Putamen (tissue), 1 donor: ENCODE measurements at regions not wholly inside any gene's neighbourhood (a gene's known extent, or its start where the extent isn't known, plus 50 kb on each side); places are given as distances from the start of the nearest gene placed in this dataset.

ENCODE experiments used
- DNase-seq: peaks from one replicate; pipeline ENCODE4 v3.0.0-alpha.2; 2016; ENCODE audit warnings: low spot score

DNA sequence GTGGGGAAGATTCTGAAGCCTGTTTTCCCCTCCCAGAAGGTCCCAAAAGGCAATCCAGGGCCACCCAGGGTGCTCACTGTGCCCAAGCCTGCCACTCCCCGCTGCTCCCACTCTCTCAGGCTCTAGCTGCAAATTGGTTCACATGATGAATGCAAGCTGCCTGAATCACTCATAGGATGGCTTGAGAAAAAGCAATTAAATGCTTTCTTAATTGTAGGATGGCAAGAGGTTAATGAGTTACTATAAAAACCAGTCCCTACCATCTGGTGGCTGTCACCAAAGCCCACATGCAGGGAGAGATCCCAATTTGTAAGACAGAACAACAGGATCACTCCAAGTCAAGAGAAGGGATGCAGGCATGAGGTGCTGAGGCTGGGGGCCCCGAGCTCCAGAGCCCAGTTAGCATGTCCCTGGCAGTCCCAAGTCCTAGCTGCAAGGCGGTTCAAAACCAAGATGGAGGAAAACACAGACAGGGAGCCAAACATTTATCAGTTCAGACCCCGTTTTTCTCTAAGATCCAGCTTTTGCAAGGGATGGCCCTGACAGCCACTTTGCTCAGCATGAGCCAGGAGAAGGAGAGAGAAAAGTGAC lies 207.1 kb downstream of the UACA start:
- DNase-seq = no peak

DNA sequence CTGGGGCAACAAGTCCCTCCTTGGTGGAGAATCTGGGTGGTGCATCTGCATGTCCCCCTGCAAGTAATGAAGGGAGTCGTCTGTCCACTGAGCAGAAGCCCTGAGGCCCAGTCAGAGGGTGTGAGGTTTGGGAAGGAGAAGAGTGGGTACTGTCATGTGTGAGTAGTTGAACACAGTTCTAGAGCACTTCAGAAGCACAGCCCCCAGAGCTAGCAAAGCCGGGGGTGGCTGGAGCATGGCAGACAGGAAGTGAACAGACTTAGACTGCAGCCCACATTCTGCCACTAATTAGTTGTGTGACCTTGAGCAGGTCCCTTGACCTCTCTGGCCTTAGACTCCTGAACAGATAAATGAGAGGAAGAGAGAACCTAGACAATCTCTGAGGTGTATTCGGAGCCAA lies 207.6 kb downstream of the UACA start:
- DNase-seq = no peak

DNA sequence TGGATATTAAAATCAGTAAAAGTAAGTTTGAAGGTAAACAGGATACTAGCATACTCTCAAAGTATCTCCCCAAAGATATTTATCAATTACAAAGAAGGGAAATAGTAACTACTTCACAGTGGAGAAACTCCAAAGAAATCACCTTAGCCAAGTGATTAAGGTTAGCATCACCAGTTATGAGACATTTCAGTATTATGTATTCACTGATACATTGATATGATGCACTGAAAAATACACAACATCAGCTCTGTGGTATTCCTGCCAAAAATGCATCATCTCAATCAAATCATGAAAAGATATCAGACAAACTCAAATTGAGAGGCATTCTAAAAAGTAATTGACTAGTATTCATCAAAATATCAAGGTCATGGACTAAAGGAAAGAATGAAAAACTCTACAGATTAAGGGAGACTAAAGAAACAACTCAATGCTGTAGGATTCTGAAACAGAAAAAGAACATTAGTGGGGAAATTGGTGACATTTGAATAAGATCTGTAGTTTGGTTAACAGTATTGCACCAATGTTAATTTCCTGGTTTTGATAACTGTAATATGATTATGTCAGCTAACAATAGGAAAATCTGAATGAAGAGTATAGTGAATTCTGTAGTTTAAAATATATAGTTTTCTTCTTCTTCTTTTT lies 215.4 kb downstream of the UACA start:
- DNase-seq = no peak

DNA sequence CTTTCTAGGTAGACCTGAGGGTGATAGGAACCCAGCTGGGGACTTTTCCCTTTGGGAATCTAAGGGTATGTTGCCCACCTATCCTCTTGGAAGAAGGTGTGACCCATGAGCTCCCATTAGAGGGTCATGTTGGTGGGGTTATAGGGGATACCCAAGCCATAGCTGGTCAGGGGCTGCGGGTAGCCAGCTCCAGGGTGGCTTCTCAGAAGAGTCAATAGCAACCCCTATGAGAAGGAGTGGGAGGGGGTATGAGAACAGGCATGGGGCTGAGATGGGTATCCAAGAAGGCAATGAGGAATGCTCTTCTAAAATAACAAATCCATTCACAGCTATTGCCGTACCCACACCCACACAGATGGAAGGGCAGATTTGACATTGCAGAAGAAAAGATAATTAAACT lies 217.8 kb downstream of the UACA start:
- DNase-seq = no peak

DNA sequence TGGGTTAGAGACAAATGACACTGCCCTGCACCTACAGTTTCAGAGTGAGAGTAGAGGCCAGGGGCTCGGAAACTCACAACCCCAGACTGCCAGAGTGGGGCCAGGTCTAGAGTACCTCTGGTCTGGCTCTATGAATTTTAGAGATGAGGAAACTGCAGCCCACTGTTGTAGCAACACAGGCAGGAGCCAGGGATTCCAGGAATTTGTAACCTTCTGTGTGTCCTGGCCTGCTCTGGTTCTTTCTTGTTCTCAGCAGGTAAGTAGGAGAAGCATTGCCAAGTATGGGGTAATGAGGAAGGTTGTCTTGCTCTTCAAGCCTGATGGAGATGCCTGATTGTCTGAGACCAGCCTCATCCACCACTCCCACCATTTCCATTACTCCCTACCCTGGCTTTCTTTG lies 221.8 kb downstream of the UACA start:
- no peak for DNase-seq

DNA sequence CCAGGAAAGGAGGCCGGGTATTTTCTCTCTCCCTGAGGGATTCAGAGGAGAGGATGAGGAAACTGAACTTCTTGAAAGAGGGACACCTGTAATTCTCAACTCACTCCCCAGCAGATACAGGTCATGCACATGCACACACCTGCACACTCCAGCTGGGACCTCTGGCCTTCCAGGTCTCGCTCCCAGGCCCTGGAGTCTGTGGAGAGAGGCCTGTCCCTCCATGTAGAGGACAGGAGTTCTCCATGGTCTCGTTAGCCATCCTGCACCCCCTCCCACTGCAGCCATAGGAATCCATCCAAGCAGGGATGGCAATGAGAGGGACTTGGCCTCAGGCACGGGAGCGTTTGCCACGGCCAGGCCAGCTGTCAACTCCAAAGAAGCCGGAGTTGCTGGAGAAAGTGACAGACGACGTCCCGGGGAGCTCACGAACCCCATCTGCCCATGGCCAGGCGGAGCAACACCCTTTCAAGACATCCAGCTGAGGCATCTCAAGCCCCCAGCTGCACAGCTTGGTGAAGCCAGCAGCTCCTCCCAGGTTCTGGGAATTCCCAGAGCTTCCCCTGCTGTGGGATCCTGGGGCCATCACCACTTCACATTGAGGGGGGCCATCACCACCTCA lies 223.3 kb downstream of the UACA start:
- no peak for DNase-seq

DNA sequence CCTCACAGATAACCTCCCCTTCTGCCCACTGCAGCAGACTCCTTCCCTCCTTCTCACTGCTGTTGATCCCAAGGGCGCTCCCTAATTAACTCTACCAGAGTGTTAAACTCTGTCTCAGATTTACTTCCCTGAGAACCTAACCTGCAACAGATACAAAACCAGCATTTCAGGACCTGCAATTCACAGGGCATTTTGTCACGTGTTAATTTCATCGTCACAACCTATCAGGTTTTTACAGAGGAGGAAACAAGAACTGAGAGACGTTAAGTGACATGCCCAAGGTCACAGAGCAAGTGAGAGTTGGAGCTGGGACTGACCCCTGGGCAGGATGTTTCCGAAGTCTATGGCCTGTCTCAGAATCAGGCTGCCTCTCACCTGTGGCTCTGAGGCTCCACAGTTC lies 223.9 kb downstream of the UACA start:
- DNase-seq = no peak

DNA sequence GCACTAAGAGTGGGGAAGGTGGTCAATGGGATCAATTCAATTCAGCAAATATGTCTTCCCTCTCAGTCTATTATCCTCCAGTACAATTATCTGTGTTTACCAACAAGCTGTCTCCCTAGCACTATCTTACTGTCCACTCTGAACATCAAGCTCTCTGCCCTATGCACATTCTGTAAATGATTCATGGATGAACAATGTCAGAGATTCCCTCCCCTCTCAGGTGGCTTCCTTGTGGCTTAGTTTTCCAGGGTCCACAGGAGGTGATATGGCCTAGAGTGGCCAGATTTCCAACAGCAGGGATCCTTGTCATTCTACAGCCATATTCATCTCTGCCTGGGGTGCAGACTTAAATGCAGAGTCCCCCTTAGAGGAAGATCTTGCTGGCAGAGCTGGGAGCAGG lies 225.1 kb downstream of the UACA start:
- DNase-seq = no peak

DNA sequence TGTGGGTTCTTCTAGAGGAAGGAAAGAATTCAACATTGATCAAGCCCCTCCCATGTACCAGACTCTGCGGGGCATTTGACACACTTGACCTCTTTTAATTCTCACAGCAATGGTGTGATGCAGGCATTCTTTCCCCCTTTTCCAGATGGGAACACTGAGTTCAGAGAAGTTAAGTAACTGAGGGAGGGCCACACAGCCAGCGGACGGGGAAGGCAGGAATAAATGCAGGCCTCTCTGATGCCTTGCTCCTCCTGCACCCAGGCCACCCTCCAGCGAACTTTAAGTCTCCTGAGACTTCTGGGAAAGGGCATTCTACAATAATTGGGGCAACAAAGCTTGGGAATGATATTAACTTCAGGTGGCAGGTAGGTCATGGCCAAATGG lies 227.4 kb downstream of the UACA start:
- no peak for DNase-seq

DNA sequence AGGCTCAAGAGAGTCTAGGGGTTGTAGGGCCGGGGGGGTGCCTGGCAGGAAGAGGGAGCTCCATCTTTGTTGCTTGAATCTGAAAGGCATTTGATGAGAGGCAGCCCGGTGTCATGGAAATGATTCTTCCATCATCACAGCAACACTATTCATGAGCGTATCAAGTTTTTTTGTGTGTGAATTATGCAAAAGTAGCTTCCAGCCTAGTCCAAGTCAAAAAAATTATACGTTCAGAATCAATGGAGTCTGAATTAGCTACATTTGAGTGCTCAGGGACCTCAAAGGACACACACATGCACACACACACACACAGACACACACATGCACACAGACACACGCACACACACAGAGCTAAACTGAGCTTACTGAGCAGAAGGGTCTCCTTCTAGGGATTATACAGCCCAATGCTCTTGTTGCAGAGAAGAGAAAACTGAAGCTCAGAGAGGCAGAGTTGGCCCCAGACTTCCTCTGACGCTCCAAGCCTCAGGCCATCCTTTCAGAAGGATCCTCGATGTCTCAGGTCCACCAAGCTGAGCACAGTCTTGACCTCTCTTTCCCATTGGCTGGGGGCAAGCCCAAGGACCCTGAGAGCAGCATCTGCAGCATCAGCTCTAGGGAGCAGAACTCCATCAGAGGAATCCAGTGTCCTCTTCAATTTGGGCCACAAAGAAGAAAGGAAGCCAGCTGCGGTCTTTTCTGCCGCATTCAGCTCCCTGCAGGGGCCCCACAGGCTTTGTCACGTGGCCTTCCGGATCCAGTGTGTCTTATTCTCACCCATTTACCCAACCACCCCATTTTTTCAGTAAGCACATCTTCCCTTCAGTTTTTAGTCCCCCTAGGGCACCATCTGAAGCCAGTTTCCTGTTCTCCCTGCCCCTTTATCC lies 228.0 kb downstream of the UACA start:
- no peak for DNase-seq

DNA sequence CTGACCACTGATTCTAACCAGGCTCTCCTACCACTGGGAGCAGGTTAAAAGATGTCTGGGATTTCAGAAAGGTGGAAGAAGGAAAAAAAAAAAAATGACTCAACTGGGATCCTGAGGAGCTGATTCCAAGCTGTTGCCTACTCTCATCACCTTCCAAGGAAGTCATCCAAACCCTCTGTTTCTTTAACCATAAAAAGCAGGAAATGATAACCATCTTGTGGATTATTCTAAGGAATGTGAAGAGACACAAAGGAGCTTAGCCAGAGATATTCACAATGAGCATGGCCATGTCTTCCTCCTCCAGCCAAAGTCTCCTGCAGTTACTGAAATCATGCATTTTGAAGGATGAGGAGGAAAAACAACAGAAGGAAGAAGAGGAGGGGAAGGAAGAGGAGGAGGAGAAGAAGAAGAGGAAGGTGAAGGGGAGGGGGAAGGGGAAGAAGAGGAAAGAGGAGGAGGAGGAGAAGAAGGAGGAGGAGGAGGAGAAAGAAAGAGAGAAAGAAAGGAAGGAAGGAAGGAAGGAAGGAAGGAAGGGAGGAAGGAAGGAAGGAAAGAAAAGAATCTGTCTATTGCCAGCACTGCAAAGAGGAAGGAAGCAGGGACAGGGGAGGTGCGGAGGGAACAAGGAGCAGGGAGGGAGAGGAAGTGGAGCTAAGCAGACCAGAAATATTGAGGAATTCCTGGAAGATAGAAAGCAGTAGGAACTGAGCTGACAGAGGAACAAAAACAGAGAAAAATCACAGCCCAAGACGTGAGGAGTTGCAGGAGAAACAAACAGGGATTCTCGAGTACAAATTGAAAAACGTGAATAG lies 229.2 kb downstream of the UACA start:
- DNase-seq = no peak

DNA sequence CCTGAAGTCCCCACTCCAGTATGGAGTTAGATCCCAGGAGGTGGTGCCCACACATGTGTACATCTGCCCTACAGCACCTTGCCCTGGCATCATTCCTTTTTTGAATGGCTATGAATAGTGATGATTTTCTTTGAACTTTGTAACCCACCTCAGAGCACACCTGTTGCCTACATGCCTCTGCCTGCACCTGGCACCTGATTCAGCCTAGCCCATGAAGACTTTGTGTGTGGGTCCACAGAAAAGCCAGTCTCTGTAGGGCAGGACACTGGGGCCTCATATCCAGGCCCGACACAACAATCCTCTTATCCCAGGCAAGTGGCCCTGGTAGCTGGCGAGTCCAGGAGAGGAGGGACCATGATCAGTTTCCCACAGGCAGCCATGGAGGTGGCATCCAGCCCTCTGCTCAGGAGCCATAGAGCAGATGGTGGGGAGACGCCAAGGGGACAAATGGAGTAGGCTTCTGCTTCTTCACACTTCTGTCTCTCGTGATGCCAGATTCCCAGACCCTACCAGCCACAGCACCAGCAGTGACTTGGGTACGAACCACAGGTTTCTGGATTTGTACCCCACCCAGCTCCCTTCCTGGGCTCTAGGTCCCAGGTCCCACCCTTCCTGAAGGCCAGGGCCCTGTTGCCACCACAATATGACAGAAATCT lies 230.7 kb downstream of the UACA start:
- no peak for DNase-seq

DNA sequence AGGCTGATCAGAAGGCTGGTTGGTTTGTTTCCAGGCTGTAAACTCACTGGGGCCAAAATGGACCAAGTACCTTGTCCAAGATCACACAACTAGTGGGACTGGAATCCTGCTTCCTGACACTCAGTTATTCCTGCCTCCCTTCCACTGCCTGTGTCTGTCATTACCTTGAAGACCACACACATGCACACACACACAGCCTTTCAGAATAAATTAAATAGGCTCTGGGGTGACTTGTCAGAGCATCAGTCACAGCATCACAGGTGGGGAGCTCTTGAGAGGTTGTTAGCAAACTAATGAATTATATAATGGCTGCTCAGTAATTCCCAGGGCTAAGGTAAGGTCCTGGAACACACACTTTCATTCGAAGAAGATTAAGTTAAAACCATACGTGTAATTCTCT lies 231.8 kb downstream of the UACA start:
- DNase-seq = no peak

DNA sequence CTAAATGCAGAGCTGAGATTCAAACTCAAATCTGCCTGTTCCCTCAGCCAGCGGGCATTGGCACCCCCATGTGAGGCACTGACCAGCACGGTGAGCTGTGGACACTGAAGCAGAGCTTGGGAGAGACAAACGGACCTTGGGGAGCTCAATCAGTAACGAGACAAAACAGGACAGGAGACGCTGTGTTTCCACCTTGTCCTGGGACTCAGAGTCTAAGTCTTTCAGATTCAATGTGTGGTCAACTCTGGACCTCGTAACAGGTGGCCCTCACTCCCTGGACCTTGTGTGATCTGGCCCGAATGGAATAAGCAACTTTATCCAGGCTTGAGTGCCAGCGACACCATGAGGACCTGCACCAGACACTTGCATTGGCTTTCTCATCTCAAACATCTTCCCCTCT lies 232.5 kb downstream of the UACA start:
- DNase-seq = no peak

DNA sequence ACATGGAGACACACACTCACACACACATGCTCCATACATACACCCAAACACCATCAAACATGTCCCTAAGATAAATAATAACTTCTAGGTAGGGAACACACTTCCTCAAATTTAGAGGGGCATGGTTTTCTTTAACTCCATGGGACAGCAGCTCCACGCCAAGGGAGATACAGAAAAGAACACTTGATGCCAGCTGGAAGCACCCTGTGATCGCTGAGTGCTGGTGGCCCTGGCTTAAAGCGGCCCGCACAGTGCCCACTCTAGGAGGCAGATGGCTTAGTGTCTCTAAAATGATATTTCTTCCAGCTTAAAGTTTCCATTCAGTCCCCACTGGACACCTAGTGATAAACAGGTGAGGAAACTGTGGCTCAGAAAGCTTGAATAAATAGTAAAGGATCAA lies 232.9 kb downstream of the UACA start:
- DNase-seq = no peak

DNA sequence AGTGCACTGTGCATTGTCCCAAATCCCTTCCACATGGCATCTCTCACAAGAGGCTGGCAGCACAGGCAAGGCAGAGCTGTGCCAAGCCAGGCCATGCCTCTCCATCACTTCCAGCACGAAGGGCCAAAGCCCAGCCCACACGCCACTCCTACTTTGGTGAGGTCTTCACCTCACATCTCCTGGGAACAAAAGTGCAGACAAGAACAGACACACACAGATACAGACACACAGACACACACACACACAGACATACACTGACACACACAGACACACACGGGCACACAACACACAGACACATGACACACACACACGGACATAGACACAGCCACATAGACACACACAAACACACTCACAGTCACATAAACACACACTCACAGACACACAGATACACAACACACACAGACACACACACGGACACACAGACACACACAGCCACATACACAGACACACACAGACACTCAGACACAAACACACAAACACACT lies 233.3 kb downstream of the UACA start:
- no peak for DNase-seq

DNA sequence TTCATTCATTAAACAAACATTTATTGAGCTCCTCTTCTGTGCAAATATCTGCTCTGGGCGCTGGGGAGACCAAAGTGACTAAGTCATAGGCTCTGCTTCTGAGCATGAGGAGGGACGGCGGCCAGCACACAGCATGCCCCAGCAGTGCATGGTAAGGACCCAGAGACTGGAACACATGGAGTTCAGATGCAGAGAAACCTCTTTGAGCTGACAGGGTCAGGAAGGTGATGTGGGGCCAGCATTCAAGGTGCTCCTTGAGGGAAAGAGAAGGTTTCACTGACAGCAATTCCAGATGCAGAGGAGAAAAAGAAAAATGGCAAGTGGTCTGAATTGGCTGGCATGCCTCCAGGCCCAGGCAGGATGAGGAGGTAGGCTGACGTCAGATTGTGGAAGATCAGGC lies 234.5 kb downstream of the UACA start:
- DNase-seq = no peak

DNA sequence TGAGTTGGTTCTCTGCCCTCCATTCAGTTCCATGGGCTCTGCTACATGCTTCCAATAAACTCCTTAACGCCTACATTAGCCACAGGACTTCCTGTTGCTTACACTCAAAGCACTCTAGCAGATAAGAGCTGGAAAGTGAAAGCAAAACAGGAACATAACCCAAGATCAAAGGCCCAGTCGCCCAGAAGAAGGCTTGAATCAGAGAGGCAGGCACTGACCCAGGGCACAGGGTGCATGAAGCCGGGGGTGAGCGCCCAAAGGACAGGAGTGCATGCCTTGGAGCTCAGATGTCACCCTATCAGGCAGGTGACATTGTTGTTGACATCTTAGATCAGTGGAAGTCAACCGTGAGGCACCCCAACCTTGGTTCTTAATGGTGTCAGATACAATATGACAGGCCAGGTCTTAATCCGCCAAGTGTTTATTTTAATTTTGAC lies 235.1 kb downstream of the UACA start:
- no peak for DNase-seq

DNA sequence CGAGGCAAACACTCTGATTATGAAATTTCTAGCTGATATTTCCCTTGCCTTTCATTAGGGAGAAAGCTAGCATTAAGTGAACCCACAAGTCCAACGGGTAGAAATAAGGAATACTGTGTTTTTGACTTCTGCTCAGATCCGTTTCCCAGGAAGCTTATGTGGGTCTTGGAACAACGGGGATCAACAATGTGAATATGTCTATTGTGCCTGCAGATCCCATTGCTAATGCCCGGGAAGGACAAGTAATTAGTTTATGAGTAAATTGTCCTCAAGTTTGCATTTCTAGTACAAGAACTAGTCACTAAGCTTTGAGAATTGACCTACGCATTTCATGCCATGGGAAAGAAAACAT lies 236.4 kb downstream of the UACA start:
- DNase-seq = no peak

DNA sequence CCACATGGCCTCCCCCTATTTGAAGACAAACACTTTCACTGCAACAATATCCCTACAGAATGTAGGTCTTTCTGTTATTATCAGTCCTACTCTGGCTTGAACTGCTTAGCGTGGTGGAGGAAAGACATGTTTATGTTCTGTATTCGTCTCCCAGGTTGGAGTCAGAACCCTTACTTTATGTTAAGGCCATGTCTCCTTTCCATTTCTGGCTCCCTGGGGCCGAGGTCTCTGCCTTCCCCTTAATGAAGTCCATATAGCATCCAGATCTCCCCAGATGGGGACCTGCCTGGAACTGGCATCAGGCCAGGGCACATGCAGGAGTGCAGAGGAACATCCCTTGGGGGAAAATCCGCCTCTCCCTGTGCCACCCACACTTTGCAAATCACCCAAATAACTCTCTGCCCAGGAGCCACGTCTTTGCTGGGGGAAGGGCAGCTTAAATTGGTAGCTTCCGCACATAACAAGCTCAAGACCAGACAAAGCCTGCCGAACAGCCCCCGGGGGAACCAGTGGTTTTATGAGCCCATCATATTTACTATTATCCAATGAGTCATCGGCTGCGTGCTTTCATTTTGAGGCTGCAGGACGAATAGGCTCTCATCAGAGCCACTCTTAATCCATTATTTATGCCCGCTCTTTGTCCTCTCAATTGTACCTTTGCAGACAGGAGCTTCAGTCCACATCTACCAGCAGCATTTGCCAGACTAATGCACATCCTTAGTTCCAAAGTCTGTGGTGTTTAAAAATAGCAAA lies 237.0 kb downstream of the UACA start:
- no peak for DNase-seq

DNA sequence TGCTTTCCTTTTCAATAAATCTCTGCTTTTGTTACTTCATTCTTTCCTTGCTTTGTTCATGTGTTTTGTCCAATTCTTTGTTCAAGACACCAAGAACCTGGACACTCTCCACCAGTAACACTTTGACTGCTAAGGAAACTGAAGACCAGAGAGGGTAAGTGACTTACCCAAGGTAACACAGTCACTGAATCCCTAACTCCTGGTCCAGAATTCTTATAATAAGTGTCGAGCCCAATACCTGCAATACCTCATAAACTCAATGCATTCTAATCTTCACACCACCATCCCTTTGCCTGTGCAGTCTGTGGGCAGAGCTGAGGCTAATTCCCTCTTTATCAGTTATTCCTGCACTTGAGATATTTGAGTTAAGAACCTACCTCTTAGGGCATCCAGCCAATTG lies 237.8 kb downstream of the UACA start:
- DNase-seq = no peak
